ENCODE measurements at regions not wholly inside any gene's neighbourhood (a gene's known extent, or its start where the extent isn't known, plus 50 kb on each side); places are given as distances from the start of the nearest gene placed in this dataset.

DNA sequence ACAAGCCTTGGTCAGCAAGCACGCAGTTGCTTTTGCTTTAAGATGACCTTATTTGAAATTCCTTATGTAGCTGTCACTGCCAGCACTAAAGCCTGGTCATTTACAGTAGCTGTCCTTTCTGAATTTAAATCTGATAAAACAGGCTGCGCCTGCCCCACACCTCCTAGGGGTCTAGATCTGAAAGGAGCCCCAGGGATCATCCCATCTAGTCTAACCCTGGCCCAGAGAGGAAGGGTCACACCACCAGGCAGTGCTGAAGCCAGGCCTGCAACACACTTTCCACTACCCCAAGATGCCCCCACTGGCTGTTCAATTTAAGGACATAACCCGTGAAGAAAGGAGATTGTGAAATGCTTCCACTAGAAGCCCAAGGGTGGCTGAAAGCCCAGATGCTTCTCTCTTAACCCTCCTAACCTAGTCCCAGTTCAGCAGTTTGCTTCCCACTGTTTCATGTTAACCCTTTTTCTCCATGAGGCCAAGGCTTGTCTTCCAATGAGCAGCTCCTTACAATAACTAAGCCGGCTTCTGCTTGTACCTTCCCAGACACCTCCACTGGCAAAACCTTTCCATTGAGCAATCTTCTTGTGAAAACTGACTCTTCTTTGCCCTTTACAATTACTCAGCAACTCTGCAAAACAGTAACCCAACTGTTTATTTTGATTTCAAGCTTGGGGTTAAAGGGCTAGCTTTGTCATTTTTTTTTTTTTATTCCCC, 198.9 kb upstream of the LPP start:
- TF ChIP-seq, protein P1, sequence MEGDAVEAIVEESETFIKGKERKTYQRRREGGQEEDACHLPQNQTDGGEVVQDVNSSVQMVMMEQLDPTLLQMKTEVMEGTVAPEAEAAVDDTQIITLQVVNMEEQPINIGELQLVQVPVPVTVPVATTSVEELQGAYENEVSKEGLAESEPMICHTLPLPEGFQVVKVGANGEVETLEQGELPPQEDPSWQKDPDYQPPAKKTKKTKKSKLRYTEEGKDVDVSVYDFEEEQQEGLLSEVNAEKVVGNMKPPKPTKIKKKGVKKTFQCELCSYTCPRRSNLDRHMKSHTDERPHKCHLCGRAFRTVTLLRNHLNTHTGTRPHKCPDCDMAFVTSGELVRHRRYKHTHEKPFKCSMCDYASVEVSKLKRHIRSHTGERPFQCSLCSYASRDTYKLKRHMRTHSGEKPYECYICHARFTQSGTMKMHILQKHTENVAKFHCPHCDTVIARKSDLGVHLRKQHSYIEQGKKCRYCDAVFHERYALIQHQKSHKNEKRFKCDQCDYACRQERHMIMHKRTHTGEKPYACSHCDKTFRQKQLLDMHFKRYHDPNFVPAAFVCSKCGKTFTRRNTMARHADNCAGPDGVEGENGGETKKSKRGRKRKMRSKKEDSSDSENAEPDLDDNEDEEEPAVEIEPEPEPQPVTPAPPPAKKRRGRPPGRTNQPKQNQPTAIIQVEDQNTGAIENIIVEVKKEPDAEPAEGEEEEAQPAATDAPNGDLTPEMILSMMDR (IDR thresholded peaks at IDR 0.05; ENCODE audit: low read depth, low read length) = no peak
- TF ChIP-seq MYC (IDR thresholded peaks at IDR 0.05; ENCODE audit: low read depth, low read length) = peak; percentile 8; the same call in 1 of the 2 replicates
